C4-2B (cell line): ENCODE measurements at regions not wholly inside any gene's neighbourhood (a gene's known extent, or its start where the extent isn't known, plus 50 kb on each side); places are given as distances from the start of the nearest gene placed in this dataset.

ENCODE experiments used
- CTCF ChIP-seq: fragments of 450-650 bp; conservative IDR thresholded peaks from 2 replicates; pipeline ENCODE4 v1.5.1; 2017; ENCODE audit warnings: mild to moderate bottlenecking
- ZFX ChIP-seq: fragments of 450-650 bp; IDR thresholded peaks from 2 replicates; pipeline ENCODE4 v1.6.1; 2017

GRCh38 chrX:40310016-40310415 lies 212.3 kb upstream of the BCOR start:
- no peak for TF ChIP-seq CTCF
- TF ChIP-seq ZFX, result no peak
